Neural progenitor cell (in vitro differentiated cells): ENCODE measurements at regions not wholly inside any gene's neighbourhood (a gene's known extent, or its start where the extent isn't known, plus 50 kb on each side); places are given as distances from the start of the nearest gene placed in this dataset.

Experiments used
- EZH2 ChIP-seq: fragments of 200-600 bp; sonication (generic); IDR thresholded peaks from 2 replicates; pipeline ENCODE4 v1.6.1; 2017; ENCODE audit warnings: antibody characterized with exemption, mild to moderate bottlenecking, moderate library complexity
- EZH2phosphoT487 ChIP-seq: fragments of 200-600 bp; sonication (generic); IDR thresholded peaks from 2 replicates; pipeline ENCODE4 v1.6.1; 2017; ENCODE audit warnings: antibody characterized with exemption
- TF ChIP-seq, protein P1 (sequence below): fragments of 200-600 bp; sonication (generic); IDR thresholded peaks from 2 replicates; pipeline ENCODE4 v1.5.1; 2017; ENCODE audit warnings: antibody characterized with exemption, mild to moderate bottlenecking

- TF ChIP-seq, protein P1, sequence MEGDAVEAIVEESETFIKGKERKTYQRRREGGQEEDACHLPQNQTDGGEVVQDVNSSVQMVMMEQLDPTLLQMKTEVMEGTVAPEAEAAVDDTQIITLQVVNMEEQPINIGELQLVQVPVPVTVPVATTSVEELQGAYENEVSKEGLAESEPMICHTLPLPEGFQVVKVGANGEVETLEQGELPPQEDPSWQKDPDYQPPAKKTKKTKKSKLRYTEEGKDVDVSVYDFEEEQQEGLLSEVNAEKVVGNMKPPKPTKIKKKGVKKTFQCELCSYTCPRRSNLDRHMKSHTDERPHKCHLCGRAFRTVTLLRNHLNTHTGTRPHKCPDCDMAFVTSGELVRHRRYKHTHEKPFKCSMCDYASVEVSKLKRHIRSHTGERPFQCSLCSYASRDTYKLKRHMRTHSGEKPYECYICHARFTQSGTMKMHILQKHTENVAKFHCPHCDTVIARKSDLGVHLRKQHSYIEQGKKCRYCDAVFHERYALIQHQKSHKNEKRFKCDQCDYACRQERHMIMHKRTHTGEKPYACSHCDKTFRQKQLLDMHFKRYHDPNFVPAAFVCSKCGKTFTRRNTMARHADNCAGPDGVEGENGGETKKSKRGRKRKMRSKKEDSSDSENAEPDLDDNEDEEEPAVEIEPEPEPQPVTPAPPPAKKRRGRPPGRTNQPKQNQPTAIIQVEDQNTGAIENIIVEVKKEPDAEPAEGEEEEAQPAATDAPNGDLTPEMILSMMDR = no peak
- no peak for TF ChIP-seq EZH2phosphoT487
- TF ChIP-seq EZH2 = no peak
These were observed 69.0 kb upstream of the CD93 start for GRCh38 chr20:23155141-23155590.
